CD14-positive monocyte (primary cell): ENCODE measurements at regions not wholly inside any gene's neighbourhood (a gene's known extent, or its start where the extent isn't known, plus 50 kb on each side); places are given as distances from the start of the nearest gene placed in this dataset.

Experiments used
- DNase-seq, 3 donors: peaks; one replicate each; pipeline ENCODE4 v3.0.0-alpha.2; 2011 to 2022
- H2AFZ ChIP-seq: 2 replicates; pipeline ENCODE4 v1.6.0; 2012; ENCODE audit warnings: mild to moderate bottlenecking, low read depth, low read length, inconsistent platforms; ENCODE audit not compliant: insufficient read depth, poor library complexity, severe bottlenecking
- H3K27ac ChIP-seq, 2 donors: 1 replicate in 1 of 2; 2 replicates in 1 of 2; pipeline ENCODE4 v1.5.1; 2012 to 2013; ENCODE audit warnings: low read length in 2 of 2, control low read depth in 1 of 2, inconsistent platforms in 1 of 2, low read depth in 1 of 2, mild to moderate bottlenecking in 1 of 2
- H3K27me3 ChIP-seq, 2 donors: one replicate each; pipeline versions ENCODE4 v1.6.0 to v1.6.1; 2011 to 2013; ENCODE audit warnings: low read length in 2 of 2; ENCODE audit not compliant: control insufficient read depth in 2 of 2, insufficient read depth in 2 of 2
- H3K36me3 ChIP-seq, 2 donors: replicated peaks in 1 of 2; 1 replicate in 1 of 2; 2 replicates in 1 of 2; pipeline versions ENCODE4 v1.5.1 to v1.6.1; 2012 to 2013; ENCODE audit warnings: low read length in 2 of 2, control low read depth in 1 of 2, inconsistent platforms in 1 of 2, mild to moderate bottlenecking in 1 of 2; ENCODE audit not compliant: insufficient read depth in 2 of 2, control insufficient read depth in 1 of 2
- H3K4me1 ChIP-seq, 2 donors: 1 replicate in 1 of 2; 2 replicates in 1 of 2; pipeline versions ENCODE4 v1.5.1 to v1.6.1; 2012 to 2013; ENCODE audit warnings: low read length in 2 of 2, control low read depth in 1 of 2, inconsistent platforms in 1 of 2, mild to moderate bottlenecking in 1 of 2, moderate library complexity in 1 of 2; ENCODE audit not compliant: insufficient read depth in 2 of 2, control insufficient read depth in 1 of 2
- H3K4me2 ChIP-seq: replicated peaks from 2 replicates; pipeline ENCODE3; 2012; ENCODE audit warnings: low read length, moderate library complexity, mild to moderate bottlenecking; ENCODE audit not compliant: poor library complexity, severe bottlenecking; ENCODE audit errors: extremely low read depth
- H3K4me3 ChIP-seq, 3 experiments: fragments of 200-600 bp in 1 of 3; sonication (generic) in 1 of 3; replicated peaks in 1 of 3; 1 replicate in 2 of 3; 2 replicates in 1 of 3; pipeline ENCODE4 v1.5.1; 2011 to 2013; ENCODE audit warnings: low read length in 3 of 3, mild to moderate bottlenecking in 3 of 3, control low read depth in 2 of 3, low read depth in 2 of 3, inconsistent platforms in 1 of 3, moderate library complexity in 1 of 3
- H3K79me2 ChIP-seq: 2 replicates; pipeline ENCODE4 v1.6.0; 2012; ENCODE audit warnings: mild to moderate bottlenecking, control low read depth, inconsistent platforms, low read length, moderate library complexity; ENCODE audit not compliant: insufficient read depth
- H3K9ac ChIP-seq: 2 replicates; pipeline ENCODE4 v1.6.0; 2017; ENCODE audit warnings: low read length, mild to moderate bottlenecking; ENCODE audit not compliant: insufficient read depth, poor library complexity, severe bottlenecking
- H3K9me3 ChIP-seq, 2 donors: replicated peaks in 1 of 2; 1 replicate in 1 of 2; 2 replicates in 1 of 2; pipeline versions ENCODE4 v1.5.1 to v1.6.1; 2012 to 2013; ENCODE audit warnings: low read length in 2 of 2, control low read depth in 1 of 2; ENCODE audit not compliant: control insufficient read depth in 1 of 2, insufficient read depth in 1 of 2
- H4K20me1 ChIP-seq: 2 replicates; pipeline ENCODE4 v1.6.0; 2012; ENCODE audit warnings: mild to moderate bottlenecking, low read length, control low read depth, moderate library complexity; ENCODE audit not compliant: insufficient read depth
- H3K27ac Mint-ChIP-seq, 7 donors: one replicate each; pipeline ENCODE4 v1.8.0; 2020; ENCODE audit warnings: mild to moderate bottlenecking in 7 of 7, mixed read lengths in 7 of 7, moderate library complexity in 6 of 7, inconsistent platforms in 2 of 7
- H3K27me3 Mint-ChIP-seq, 3 donors: one replicate each; pipeline ENCODE4 v1.8.0; 2021 to 2022; ENCODE audit warnings: low read depth in 3 of 3, mild to moderate bottlenecking in 3 of 3, mixed read lengths in 3 of 3, moderate library complexity in 3 of 3, inconsistent platforms in 1 of 3
- H3K36me3 Mint-ChIP-seq, 2 donors: one replicate each; pipeline ENCODE4 v1.8.0; 2020; ENCODE audit warnings: mixed read lengths in 2 of 2, inconsistent platforms in 1 of 2, mild to moderate bottlenecking in 1 of 2
- H3K4me1 Mint-ChIP-seq: one replicate; pipeline ENCODE4 v1.8.0; 2020; ENCODE audit warnings: mild to moderate bottlenecking, mixed read lengths
- H3K4me3 Mint-ChIP-seq, 2 donors: one replicate each; pipeline ENCODE4 v1.8.0; 2020; ENCODE audit warnings: mild to moderate bottlenecking in 2 of 2, mixed read lengths in 2 of 2, moderate library complexity in 1 of 2
- H3K9me3 Mint-ChIP-seq, 7 donors: one replicate each; pipeline ENCODE4 v1.8.0; 2020 to 2022; ENCODE audit warnings: mixed read lengths in 7 of 7, mild to moderate bottlenecking in 6 of 7, moderate library complexity in 6 of 7, inconsistent platforms in 2 of 7
- WGBS: methylation state at CpG from one replicate; pipeline ENCODE4 v1.1.5; 2013; ENCODE audit warnings: missing lambda C conversion rate; ENCODE audit not compliant: insufficient coverage; 5-methylcytosine and 5-hydroxymethylcytosine counted together
- intact Hi-C, 2 donors: fragments of 100-400 bp; cut with micrococcal nuclease; formaldehyde crosslinking; loops; one replicate each; pipeline versions ENCODE4 v1.15.0 to v1.15.1; 2023
- TF ChIP-seq, protein P1 (sequence below): fragments of 200-600 bp; IDR thresholded peaks from one replicate; pipeline ENCODE4 v1.8.0; 2022; ENCODE audit warnings: antibody characterized with exemption, mild to moderate bottlenecking

DNA sequence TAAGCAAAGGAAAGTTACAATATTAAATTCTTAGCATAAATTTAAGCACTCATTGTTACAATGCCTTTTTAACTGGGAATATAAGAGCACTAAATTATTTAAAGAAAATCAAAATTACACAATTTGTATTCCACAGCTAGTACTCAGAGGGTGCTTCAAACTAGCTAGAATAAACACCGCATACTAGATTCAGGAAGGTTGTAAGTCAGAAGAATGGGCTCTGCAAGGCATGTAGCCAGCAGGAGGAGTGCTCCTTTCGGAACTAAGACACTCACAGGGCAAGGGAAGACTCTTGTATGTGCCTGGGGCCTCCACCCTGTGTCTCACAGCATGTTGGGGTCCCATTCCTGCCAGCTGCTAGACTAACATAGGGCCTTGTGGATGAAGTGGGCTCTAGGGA is 327.7 kb upstream of the ALCAM start:
- no peak overlapping the region for H3K4me3 ChIP-seq
- H3K9ac ChIP-seq: no peak overlapping the region
- no peaks in the 10 kb centered on the region for H3K36me3 ChIP-seq
- TF ChIP-seq, protein P1, sequence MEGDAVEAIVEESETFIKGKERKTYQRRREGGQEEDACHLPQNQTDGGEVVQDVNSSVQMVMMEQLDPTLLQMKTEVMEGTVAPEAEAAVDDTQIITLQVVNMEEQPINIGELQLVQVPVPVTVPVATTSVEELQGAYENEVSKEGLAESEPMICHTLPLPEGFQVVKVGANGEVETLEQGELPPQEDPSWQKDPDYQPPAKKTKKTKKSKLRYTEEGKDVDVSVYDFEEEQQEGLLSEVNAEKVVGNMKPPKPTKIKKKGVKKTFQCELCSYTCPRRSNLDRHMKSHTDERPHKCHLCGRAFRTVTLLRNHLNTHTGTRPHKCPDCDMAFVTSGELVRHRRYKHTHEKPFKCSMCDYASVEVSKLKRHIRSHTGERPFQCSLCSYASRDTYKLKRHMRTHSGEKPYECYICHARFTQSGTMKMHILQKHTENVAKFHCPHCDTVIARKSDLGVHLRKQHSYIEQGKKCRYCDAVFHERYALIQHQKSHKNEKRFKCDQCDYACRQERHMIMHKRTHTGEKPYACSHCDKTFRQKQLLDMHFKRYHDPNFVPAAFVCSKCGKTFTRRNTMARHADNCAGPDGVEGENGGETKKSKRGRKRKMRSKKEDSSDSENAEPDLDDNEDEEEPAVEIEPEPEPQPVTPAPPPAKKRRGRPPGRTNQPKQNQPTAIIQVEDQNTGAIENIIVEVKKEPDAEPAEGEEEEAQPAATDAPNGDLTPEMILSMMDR: no peak
- Mint-ChIP-seq H3K27me3 (no peaks in the 10 kb centered on the region), H3K4me3 (no peak overlapping the region), H3K36me3 (no peaks in the 10 kb centered on the region), H3K9me3 (peaks cover 0 to 8% (median 0%) of the 10 kb centered on the region in 7 donors), H3K27ac (no peak overlapping the region), H3K4me1 (no peaks in the 10 kb centered on the region)
- H2AFZ ChIP-seq: no peak overlapping the region
- H3K79me2 ChIP-seq: no peaks in the 10 kb centered on the region
- intact Hi-C loops: no loop called here
- H3K4me1 ChIP-seq: no peaks in the 10 kb centered on the region
- no peaks in the 10 kb centered on the region for H4K20me1 ChIP-seq
- no peak for DNase-seq
- WGBS: no CpG with 5 or more reads among the region's 2 CpGs
- H3K4me2 ChIP-seq: no peak overlapping the region
- H3K9me3 ChIP-seq: peaks cover 0 to 7% of the 10 kb centered on the region in 2 donors
- no peaks in the 10 kb centered on the region for H3K27me3 ChIP-seq
- no peak overlapping the region for H3K27ac ChIP-seq

DNA sequence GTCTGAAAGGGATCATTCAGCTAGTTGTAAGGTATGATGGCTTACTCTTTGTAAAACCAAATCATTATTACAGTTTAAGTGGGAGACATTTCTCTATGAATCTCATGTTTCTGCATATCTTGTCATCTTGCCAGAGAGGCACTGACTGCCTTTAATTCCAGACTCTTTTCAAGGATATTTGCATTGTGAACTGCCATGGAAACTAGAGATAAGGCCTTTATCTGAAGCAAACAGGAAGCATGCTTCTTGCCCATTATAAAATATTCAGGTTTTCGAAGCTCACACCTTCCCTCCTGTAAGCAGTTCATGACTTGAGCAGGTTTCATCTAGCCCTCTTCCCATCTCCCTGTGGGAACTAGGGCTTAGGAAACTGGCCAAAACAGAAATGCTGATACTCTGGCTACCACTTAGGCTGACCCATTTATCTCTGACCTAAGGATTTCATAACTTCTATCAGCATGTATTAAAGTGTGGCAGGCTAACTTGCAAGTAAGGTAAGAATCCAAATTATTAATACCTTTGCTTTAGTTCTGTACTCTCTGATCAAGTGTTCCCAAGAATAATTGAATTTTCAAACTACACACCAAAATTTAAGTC is 326.6 kb upstream of the ALCAM start:
- H2AFZ ChIP-seq: no peak overlapping the region
- H3K79me2 ChIP-seq: no peaks in the 10 kb centered on the region
- Mint-ChIP-seq H3K36me3 (no peaks in the 10 kb centered on the region), H3K27ac (no peak overlapping the region), H3K4me3 (no peak overlapping the region), H3K9me3 (peaks cover 0 to 5% (median 0%) of the 10 kb centered on the region in 7 donors), H3K4me1 (no peaks in the 10 kb centered on the region), H3K27me3 (no peaks in the 10 kb centered on the region)
- H3K9ac ChIP-seq: no peak overlapping the region
- WGBS: 0% methylated on average over 1 of the region's 1 CpG
- H3K9me3 ChIP-seq: peaks cover 0 to 3% of the 10 kb centered on the region in 2 donors
- no peaks in the 10 kb centered on the region for H3K27me3 ChIP-seq
- TF ChIP-seq, protein P1: no peak
- H3K27ac ChIP-seq: no peak overlapping the region
- intact Hi-C loops: no loop called here
- DNase-seq: no peak
- H3K36me3 ChIP-seq: no peaks in the 10 kb centered on the region
- H4K20me1 ChIP-seq: no peaks in the 10 kb centered on the region
- H3K4me1 ChIP-seq: no peaks in the 10 kb centered on the region
- no peak overlapping the region for H3K4me2 ChIP-seq
- no peak overlapping the region for H3K4me3 ChIP-seq
